Mucosa of descending colon (tissue), 3 donors: ENCODE measurements at regions not wholly inside any gene's neighbourhood (a gene's known extent, or its start where the extent isn't known, plus 50 kb on each side); places are given as distances from the start of the nearest gene placed in this dataset.

Experiments
- ATAC-seq: fragments of 200-7000 bp; cut with Tn5 transposase; one replicate; pipeline ENCODE4 v1.9.1; 2020; ENCODE audit warnings: mild to moderate bottlenecking, moderate library complexity
- DNase-seq, 3 donors: peaks; one replicate each; pipeline ENCODE4 v3.0.0-alpha.2; 2020
- H3K36me3 ChIP-seq: fragments of 200-600 bp; one replicate; pipeline ENCODE4 v1.8.0; 2021; ENCODE audit warnings: low read depth, mild to moderate bottlenecking
- H3K4me1 ChIP-seq: fragments of 200-600 bp; one replicate; pipeline ENCODE4 v1.8.0; 2021; ENCODE audit warnings: low read depth, mild to moderate bottlenecking
- H3K4me3 ChIP-seq: fragments of 200-600 bp; one replicate; pipeline ENCODE4 v1.8.0; 2021; ENCODE audit warnings: mild to moderate bottlenecking
- H3K9me3 ChIP-seq: fragments of 200-600 bp; one replicate; pipeline ENCODE4 v1.8.0; 2021; ENCODE audit warnings: mild to moderate bottlenecking
- CTCF ChIP-seq: fragments of 200-600 bp; IDR thresholded peaks from one replicate; pipeline ENCODE4 v1.8.0; 2022; ENCODE audit warnings: antibody characterized with exemption, mild to moderate bottlenecking
- intact Hi-C, 2 donors: fragments of 100-400 bp; cut with DNase I in 1 of 2; cut with micrococcal nuclease in 1 of 2; formaldehyde crosslinking; loops; one replicate each; pipeline versions ENCODE4 v1.11.0 to v1.11.1; 2022; cut with DNase I, micrococcal nuclease
- donor health status: DM: no; HTN: no; CAD: no; lungs with moderate emphysema.
- donor health status: DM: no; HTN: no; CAD: no.
- donor health status: DM: no; HTN: yes; CAD: no.

GRCh38 chr6:144939921-144940320 lies 654.8 kb downstream of the UTRN start:
- H3K36me3 ChIP-seq: no peaks in the 10 kb centered on the region

GRCh38 chr6:144944106-144944505 lies 659.0 kb downstream of the UTRN start:
- no peak overlapping the region for H3K4me3 ChIP-seq
- peak in 1 of 3 donors; percentile 4 for DNase-seq
- H3K9me3 ChIP-seq: no peaks in the 10 kb centered on the region
- ATAC-seq: no peak
- no peaks in the 10 kb centered on the region for H3K4me1 ChIP-seq
- intact Hi-C loops: no loop called here
- H3K36me3 ChIP-seq: no peaks in the 10 kb centered on the region
- TF ChIP-seq CTCF: no peak

More at GRCh38 chr6:144939921-144940320, 654.8 kb downstream of the UTRN start:
- Histone ChIP-seq H3K4me1 (no peaks in the 10 kb centered on the region), H3K9me3 (no peaks in the 10 kb centered on the region), H3K4me3 (no peak overlapping the region)
- no peak for TF ChIP-seq CTCF
- DNase-seq (no peak), ATAC-seq (no peak)
- intact Hi-C loops: no loop called here

- no peak for DNase-seq
- TF ChIP-seq CTCF: no peak
- Histone ChIP-seq H3K4me1 (no peaks in the 10 kb centered on the region), H3K36me3 (no peaks in the 10 kb centered on the region), H3K4me3 (no peak overlapping the region), H3K9me3 (no peaks in the 10 kb centered on the region)
- ATAC-seq: no peak
- intact Hi-C loops: no loop called here
Measured at GRCh38 chr6:144947398-144947976, 662.4 kb downstream of the UTRN start.

- intact Hi-C loops: no loop called here
- no peaks in the 10 kb centered on the region for H3K36me3 ChIP-seq
- no peak overlapping the region for H3K4me3 ChIP-seq
- ATAC-seq (no peak), DNase-seq (no peak)
- H3K4me1 ChIP-seq: no peaks in the 10 kb centered on the region
- TF ChIP-seq CTCF: no peak
- H3K9me3 ChIP-seq: no peaks in the 10 kb centered on the region
Measured at GRCh38 chr6:144951730-144952437, 666.7 kb downstream of the UTRN start.

GRCh38 chr6:144952456-144953240 lies 667.5 kb downstream of the UTRN start:
- ATAC-seq (no peak), DNase-seq (no peak)
- intact Hi-C loops: no loop called here
- H3K4me3 ChIP-seq: no peak overlapping the region
- H3K9me3 ChIP-seq: no peaks in the 10 kb centered on the region
- no peaks in the 10 kb centered on the region for H3K36me3 ChIP-seq
- no peaks in the 10 kb centered on the region for H3K4me1 ChIP-seq
- no peak for TF ChIP-seq CTCF
